ENCODE measurements at regions not wholly inside any gene's neighbourhood (a gene's known extent, or its start where the extent isn't known, plus 50 kb on each side); places are given as distances from the start of the nearest gene placed in this dataset.

GRCh38 chr13:111620586-111620985 lies 300.1 kb downstream of the TEX29 start:
- Mint-ChIP-seq H3K4me3 (no peak overlapping the region), H3K36me3 (ENCODE audit: low read depth) (no peaks in the 10 kb centered on the region), H3K9me3 (no peaks in the 10 kb centered on the region), H3K27me3 (peaks cover 1% of the 10 kb centered on the region), H3K27ac (no peak overlapping the region), H3K4me1 (ENCODE audit: low read depth) (no peaks in the 10 kb centered on the region)
- no peak for ATAC-seq
- CTCF ChIA-PET, result no interaction called here
- TF ChIP-seq CTCF (IDR thresholded peaks at IDR 0.05), result no peak
- intact Hi-C loops (cut with micrococcal nuclease), result no loop called here
- POLR2A ChIA-PET, result no interaction called here
- no peak for DNase-seq

GRCh38 chr13:111621164-111621563 lies 300.7 kb downstream of the TEX29 start:
- ATAC-seq (no peak), DNase-seq (no peak)
- POLR2A ChIA-PET, result no interaction called here
- Mint-ChIP-seq H3K9me3 (no peaks in the 10 kb centered on the region), H3K36me3 (ENCODE audit: low read depth) (no peaks in the 10 kb centered on the region), H3K4me3 (no peak overlapping the region), H3K27ac (no peak overlapping the region), H3K4me1 (ENCODE audit: low read depth) (no peaks in the 10 kb centered on the region), H3K27me3 (peaks cover 1% of the 10 kb centered on the region)
- TF ChIP-seq CTCF (IDR thresholded peaks at IDR 0.05), result no peak
- CTCF ChIA-PET, result no interaction called here
- intact Hi-C loops (cut with micrococcal nuclease), result no loop called here

GRCh38 chr13:111622051-111622531 lies 301.6 kb downstream of the TEX29 start:
- POLR2A ChIA-PET, result no interaction called here
- Mint-ChIP-seq H3K27me3 (peaks cover 1% of the 10 kb centered on the region), H3K36me3 (ENCODE audit: low read depth) (no peaks in the 10 kb centered on the region), H3K27ac (no peak overlapping the region), H3K4me3 (no peak overlapping the region), H3K9me3 (no peaks in the 10 kb centered on the region), H3K4me1 (ENCODE audit: low read depth) (no peaks in the 10 kb centered on the region)
- intact Hi-C loops (cut with micrococcal nuclease), result no loop called here
- DNase-seq (no peak), ATAC-seq (no peak)
- CTCF ChIA-PET, result no interaction called here
- TF ChIP-seq CTCF (IDR thresholded peaks at IDR 0.05), result no peak

GRCh38 chr13:111623208-111623607 lies 302.8 kb downstream of the TEX29 start:
- ATAC-seq (no peak), DNase-seq (no peak)
- ChIA-PET POLR2A (no interaction called here), CTCF (no interaction called here)
- Mint-ChIP-seq H3K27me3 (peaks cover under 1% of the 10 kb centered on the region), H3K36me3 (ENCODE audit: low read depth) (no peaks in the 10 kb centered on the region), H3K4me1 (ENCODE audit: low read depth) (no peaks in the 10 kb centered on the region), H3K4me3 (no peak overlapping the region), H3K9me3 (no peaks in the 10 kb centered on the region), H3K27ac (no peak overlapping the region)
- intact Hi-C loops (cut with micrococcal nuclease), result no loop called here
- no peak for TF ChIP-seq CTCF (IDR thresholded peaks at IDR 0.05)

- ChIA-PET POLR2A (no interaction called here), CTCF (no interaction called here)
- no peaks in the 10 kb centered on the region for H3K9me3 Mint-ChIP-seq
- H3K27me3 Mint-ChIP-seq, result no peaks in the 10 kb centered on the region
- intact Hi-C loops (cut with micrococcal nuclease), result no loop called here
- no peak overlapping the region for H3K4me3 Mint-ChIP-seq
- no peak overlapping the region for H3K27ac Mint-ChIP-seq
- no peaks in the 10 kb centered on the region for H3K4me1 Mint-ChIP-seq (ENCODE audit: low read depth)
- DNase-seq (no peak), ATAC-seq (no peak)
- no peak for TF ChIP-seq CTCF (IDR thresholded peaks at IDR 0.05)
- no peaks in the 10 kb centered on the region for H3K36me3 Mint-ChIP-seq (ENCODE audit: low read depth)
Measured at GRCh38 chr13:111623743-111624505, 303.5 kb downstream of the TEX29 start.
